Endothelial cell of umbilical vein (primary cell): ENCODE measurements at regions not wholly inside any gene's neighbourhood (a gene's known extent, or its start where the extent isn't known, plus 50 kb on each side); places are given as distances from the start of the nearest gene placed in this dataset.

Experiments
- CTCF ChIP-seq, 2 donors: IDR thresholded peaks; 1 replicate in 1 of 2; 2 replicates in 1 of 2; pipeline ENCODE4 v1.5.1; 2011; ENCODE audit warnings: low read length in 2 of 2, mild to moderate bottlenecking in 2 of 2, moderate library complexity in 2 of 2, control low read depth in 1 of 2, inconsistent platforms in 1 of 2, low read depth in 1 of 2; ENCODE audit not compliant: insufficient read depth in 1 of 2; ENCODE audit errors: extremely low read depth in 1 of 2
- EZH2 ChIP-seq: IDR thresholded peaks from 2 replicates; pipeline ENCODE4 v1.6.1; 2012; ENCODE audit warnings: borderline replicate concordance, low read depth, mild to moderate bottlenecking, moderate library complexity, low read length, inconsistent platforms; ENCODE audit not compliant: severe bottlenecking
- POLR2A ChIP-seq: IDR thresholded peaks from 2 replicates; pipeline ENCODE4 v1.6.1; 2012; ENCODE audit warnings: low read depth, mild to moderate bottlenecking, control low read depth, low read length

GRCh38 chr18:28485918-28486317, 309.0 kb upstream of the CDH2 start:
- TF ChIP-seq CTCF (IDR thresholded peaks at IDR 0.05; ENCODE audit: extremely low read depth in 1 of 2, insufficient read depth in 1 of 2, low read depth in 1 of 2, low read length in 2 of 2): no peak
- no peak for TF ChIP-seq POLR2A
- no peak for TF ChIP-seq EZH2
